GM10248 (cell line): ENCODE measurements at regions not wholly inside any gene's neighbourhood (a gene's known extent, or its start where the extent isn't known, plus 50 kb on each side); places are given as distances from the start of the nearest gene placed in this dataset.

Experiments
- CTCF ChIA-PET: fragments of 300-600 bp; sonication (Branson Sonifier 250); formaldehyde crosslinking; extraction: SDS; loops from one replicate; lab custom pipeline; 2021; ENCODE audit warnings: antibody characterized with exemption; lab: Yijun Ruan, JAX
- POLR2A ChIA-PET: fragments of 350-650 bp; sonication (Branson Sonifier 250); formaldehyde crosslinking; extraction: SDS; loops from one replicate; lab custom pipeline; 2020; ENCODE audit warnings: antibody characterized with exemption; lab: Yijun Ruan, JAX
- DNase-seq: peaks from one replicate; pipeline ENCODE4 v3.0.0; 2012; ENCODE audit errors: extremely low spot score
- CTCF ChIP-seq: IDR thresholded peaks from 2 replicates; pipeline ENCODE4 v1.5.1; 2012; ENCODE audit warnings: mild to moderate bottlenecking, low read depth; ENCODE audit errors: extremely low read depth, missing control alignments, control extremely low read depth

GRCh38 chr12:118925826-118926225, 55.5 kb upstream of the SRRM4 start:
- POLR2A ChIA-PET: no interaction called here
- no peak for DNase-seq
- CTCF ChIA-PET: no interaction called here
- no peak for TF ChIP-seq CTCF
